Pancreas (tissue), 10 donors: ENCODE measurements at regions not wholly inside any gene's neighbourhood (a gene's known extent, or its start where the extent isn't known, plus 50 kb on each side); places are given as distances from the start of the nearest gene placed in this dataset.

ENCODE experiments used
- ATAC-seq, 4 donors: fragments of 200-7000 bp; cut with Tn5 transposase; one replicate each; pipeline versions ENCODE4 v1.8.0 to v1.9.1; 2020; ENCODE audit warnings: mild to moderate bottlenecking in 4 of 4, moderate library complexity in 4 of 4
- DNase-seq, 6 donors: peaks; one replicate each; pipeline ENCODE4 v3.0.0-alpha.2; 2020
- FAIRE-seq: peaks from 2 replicates; lab custom pipeline; 2012; peaks lifted over from hg19 to GRCh38; lab: Jason Lieb, UNC
- H3K27ac ChIP-seq, 4 donors: fragments of 200-600 bp; sonication (generic); 1 replicate in 3 of 4; 2 replicates in 1 of 4; pipeline versions ENCODE4 v1.5.0 to v1.8.0; 2020
- H3K27me3 ChIP-seq, 4 donors: fragments of 200-600 bp; one replicate each; pipeline ENCODE4 v1.8.0; 2021
- H3K36me3 ChIP-seq, 3 donors: fragments of 200-600 bp; sonication (generic) in 1 of 3; one replicate each; pipeline versions ENCODE4 v1.5.0 to v1.8.0; 2020 to 2021
- H3K4me1 ChIP-seq, 3 donors: fragments of 200-600 bp; one replicate each; pipeline ENCODE4 v1.8.0; 2021
- H3K4me3 ChIP-seq, 4 donors: fragments of 200-600 bp; sonication (generic) in 2 of 4; one replicate each; pipeline versions ENCODE4 v1.5.0 to v1.8.0; 2020 to 2021
- H3K9me3 ChIP-seq, 4 donors: fragments of 200-600 bp; one replicate each; pipeline ENCODE4 v1.8.0; 2021
- WGBS, 2 donors: extraction: QIAGEN DNeasy Blood & Tissue Kit; methylation state at CpG; one replicate each; pipeline ENCODE4 v1.1.7; 2013; 5-methylcytosine and 5-hydroxymethylcytosine counted together
- intact Hi-C, 3 donors: fragments of 100-400 bp; cut with DNase I; formaldehyde crosslinking; loops; one replicate each; pipeline versions ENCODE4 v1.11.1 to v1.14.2; 2022
- TF ChIP-seq, protein P1 (sequence below), 4 donors: fragments of 200-600 bp; sonication (generic) in 3 of 4; IDR thresholded peaks; one replicate each; pipeline versions ENCODE4 v1.5.0 to v1.8.0; 2021; ENCODE audit warnings: antibody characterized with exemption in 4 of 4
- donor health status: healthy with polysubstance abuse.
- donor health status: DM: no; HTN: no; CAD: no; lungs with moderate emphysema.
- donor health status: DM: no; HTN: no; CAD: no.
- donor health status: control.
- donor health status: control.
- donor health status: Bipolar disorder and iron deficiency.
- donor health status: DM: yes; HTN: yes; CAD: no.
- donor health status: DM: no; HTN: no; CAD: no.
- donor health status: DM: no; HTN: no; CAD: no.
- donor health status: DM: yes; HTN: yes; CAD: no.

DNA sequence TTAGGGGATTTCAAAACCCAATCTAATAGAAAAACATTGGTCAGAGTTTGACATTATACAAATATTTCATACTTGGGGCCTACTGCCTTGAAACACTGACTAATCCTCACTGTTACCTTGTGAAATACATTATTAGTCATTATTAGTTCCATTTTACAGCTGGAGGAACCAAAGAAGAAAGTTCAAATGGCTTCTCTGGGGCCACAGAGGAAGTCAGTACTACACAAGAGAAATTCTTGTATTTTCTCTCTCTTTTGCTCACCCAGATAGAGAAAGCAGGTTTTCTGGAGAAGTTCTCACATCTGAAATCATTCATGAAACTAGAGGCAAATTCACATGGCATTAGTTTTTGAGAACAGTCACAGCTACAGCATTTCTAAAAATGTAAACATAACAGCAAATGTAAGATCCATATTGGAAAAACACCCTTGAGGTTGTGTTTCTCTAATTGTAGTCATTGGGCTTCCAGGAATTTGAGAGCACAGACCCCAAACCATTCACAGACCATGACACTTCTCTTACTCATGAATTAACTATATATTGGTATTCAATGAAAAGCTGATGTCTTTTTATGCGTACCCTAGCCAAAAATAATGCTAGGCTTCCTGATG is 83.0 kb downstream of the LLPH start:
- no peaks in the 10 kb centered on the region for H3K36me3 ChIP-seq
- WGBS, 2 donors = 90 to 100% methylated on average over 1 of the region's 1 CpG
- TF ChIP-seq, protein P1, sequence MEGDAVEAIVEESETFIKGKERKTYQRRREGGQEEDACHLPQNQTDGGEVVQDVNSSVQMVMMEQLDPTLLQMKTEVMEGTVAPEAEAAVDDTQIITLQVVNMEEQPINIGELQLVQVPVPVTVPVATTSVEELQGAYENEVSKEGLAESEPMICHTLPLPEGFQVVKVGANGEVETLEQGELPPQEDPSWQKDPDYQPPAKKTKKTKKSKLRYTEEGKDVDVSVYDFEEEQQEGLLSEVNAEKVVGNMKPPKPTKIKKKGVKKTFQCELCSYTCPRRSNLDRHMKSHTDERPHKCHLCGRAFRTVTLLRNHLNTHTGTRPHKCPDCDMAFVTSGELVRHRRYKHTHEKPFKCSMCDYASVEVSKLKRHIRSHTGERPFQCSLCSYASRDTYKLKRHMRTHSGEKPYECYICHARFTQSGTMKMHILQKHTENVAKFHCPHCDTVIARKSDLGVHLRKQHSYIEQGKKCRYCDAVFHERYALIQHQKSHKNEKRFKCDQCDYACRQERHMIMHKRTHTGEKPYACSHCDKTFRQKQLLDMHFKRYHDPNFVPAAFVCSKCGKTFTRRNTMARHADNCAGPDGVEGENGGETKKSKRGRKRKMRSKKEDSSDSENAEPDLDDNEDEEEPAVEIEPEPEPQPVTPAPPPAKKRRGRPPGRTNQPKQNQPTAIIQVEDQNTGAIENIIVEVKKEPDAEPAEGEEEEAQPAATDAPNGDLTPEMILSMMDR (IDR thresholded peaks at IDR 0.05) = no peak
- FAIRE-seq = no peak
- DNase-seq = no peak
- H3K27ac ChIP-seq = no peak overlapping the region
- H3K9me3 ChIP-seq = no peaks in the 10 kb centered on the region
- ATAC-seq = no peak
- H3K4me1 ChIP-seq = no peaks in the 10 kb centered on the region
- H3K4me3 ChIP-seq = no peak overlapping the region
- peaks cover 0 to 5% (median 2%) of the 10 kb centered on the region in 4 donors for H3K27me3 ChIP-seq
- intact Hi-C loops = no loop called here

DNA sequence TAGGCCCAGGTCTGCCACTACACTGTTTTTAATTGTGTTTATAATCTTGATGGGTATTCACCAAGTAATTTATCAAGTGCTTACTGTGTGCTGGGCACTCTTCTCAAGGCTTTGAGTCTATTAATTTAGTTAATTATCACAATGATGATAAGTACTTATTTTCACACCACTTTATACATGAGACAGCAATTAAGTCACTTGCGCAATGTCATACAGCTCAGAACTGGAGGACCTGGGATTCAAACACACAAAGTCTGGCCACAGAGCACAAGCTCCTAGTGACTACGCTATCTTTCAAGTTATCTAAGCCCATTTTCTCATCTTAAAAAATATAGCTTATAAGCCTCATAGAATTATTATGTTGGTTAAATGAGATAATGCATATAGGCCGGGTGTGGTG is 85.0 kb downstream of the LLPH start:
- H3K9me3 ChIP-seq = no peaks in the 10 kb centered on the region
- H3K27ac ChIP-seq = no peak overlapping the region
- ATAC-seq = no peak
- H3K4me3 ChIP-seq = no peak overlapping the region
- no peak for FAIRE-seq
- H3K4me1 ChIP-seq = no peaks in the 10 kb centered on the region
- 90 to 100% methylated on average over 3 of the region's 3 CpGs for WGBS, 2 donors
- TF ChIP-seq, protein P1 (IDR thresholded peaks at IDR 0.05) = no peak
- no peak for DNase-seq
- intact Hi-C loops = no loop called here
- H3K27me3 ChIP-seq = no peaks in the 10 kb centered on the region
- no peaks in the 10 kb centered on the region for H3K36me3 ChIP-seq

DNA sequence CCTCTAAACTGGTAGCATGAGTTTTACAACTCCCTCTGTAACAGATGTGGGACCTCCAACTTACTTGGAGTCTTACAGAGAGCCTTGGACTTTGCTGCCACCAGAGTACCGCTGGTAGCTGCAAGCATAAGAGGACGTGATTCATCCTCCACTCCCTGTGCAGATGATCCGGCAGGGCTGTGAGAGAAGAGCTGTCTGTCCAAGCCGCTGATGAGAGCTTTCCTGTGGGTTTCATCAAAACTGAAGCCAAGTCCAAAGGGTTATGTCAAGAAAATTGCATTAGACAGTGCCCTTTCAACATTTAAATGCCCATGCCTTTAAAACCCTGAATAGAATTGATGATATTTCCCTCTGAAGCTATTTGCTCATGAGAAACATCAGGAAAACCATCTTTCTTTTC is 85.8 kb downstream of the LLPH start:
- intact Hi-C loops = no loop called here
- WGBS, 2 donors = 79 to 81% methylated on average over 4 of the region's 4 CpGs
- no peak overlapping the region for H3K27ac ChIP-seq
- no peaks in the 10 kb centered on the region for H3K9me3 ChIP-seq
- no peak for DNase-seq
- ATAC-seq = no peak
- TF ChIP-seq, protein P1 (IDR thresholded peaks at IDR 0.05) = no peak
- FAIRE-seq = no peak
- H3K4me3 ChIP-seq = no peak overlapping the region
- H3K36me3 ChIP-seq = no peaks in the 10 kb centered on the region
- no peaks in the 10 kb centered on the region for H3K4me1 ChIP-seq
- no peaks in the 10 kb centered on the region for H3K27me3 ChIP-seq

DNA sequence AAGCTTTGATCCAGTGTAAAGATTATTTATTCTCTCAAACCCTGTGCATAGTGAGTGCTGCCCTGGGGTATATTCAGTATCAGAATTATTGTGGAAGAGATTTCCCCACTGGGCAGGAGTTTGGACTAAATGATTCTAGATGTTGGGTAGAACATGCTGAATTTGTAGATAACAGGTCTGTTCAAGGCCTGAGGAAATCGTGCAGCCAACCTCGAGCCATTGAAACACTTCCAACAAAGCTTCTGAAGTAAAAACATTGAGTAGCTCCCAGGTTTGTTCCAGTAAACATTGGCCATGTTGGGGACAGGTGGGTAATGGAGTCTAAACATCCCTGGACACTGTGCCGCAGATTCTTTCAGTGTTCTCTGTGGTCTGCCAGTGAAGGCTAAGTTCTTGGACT is 87.5 kb downstream of the LLPH start:
- no peak overlapping the region for H3K4me3 ChIP-seq
- H3K27ac ChIP-seq = no peak overlapping the region
- ATAC-seq = no peak
- intact Hi-C loops = no loop called here
- no peaks in the 10 kb centered on the region for H3K4me1 ChIP-seq
- DNase-seq = no peak
- FAIRE-seq = no peak
- TF ChIP-seq, protein P1 (IDR thresholded peaks at IDR 0.05) = no peak
- 42 to 45% methylated on average over 3 of the region's 3 CpGs for WGBS, 2 donors
- H3K9me3 ChIP-seq = no peaks in the 10 kb centered on the region
- H3K27me3 ChIP-seq = no peaks in the 10 kb centered on the region
- H3K36me3 ChIP-seq = no peaks in the 10 kb centered on the region

DNA sequence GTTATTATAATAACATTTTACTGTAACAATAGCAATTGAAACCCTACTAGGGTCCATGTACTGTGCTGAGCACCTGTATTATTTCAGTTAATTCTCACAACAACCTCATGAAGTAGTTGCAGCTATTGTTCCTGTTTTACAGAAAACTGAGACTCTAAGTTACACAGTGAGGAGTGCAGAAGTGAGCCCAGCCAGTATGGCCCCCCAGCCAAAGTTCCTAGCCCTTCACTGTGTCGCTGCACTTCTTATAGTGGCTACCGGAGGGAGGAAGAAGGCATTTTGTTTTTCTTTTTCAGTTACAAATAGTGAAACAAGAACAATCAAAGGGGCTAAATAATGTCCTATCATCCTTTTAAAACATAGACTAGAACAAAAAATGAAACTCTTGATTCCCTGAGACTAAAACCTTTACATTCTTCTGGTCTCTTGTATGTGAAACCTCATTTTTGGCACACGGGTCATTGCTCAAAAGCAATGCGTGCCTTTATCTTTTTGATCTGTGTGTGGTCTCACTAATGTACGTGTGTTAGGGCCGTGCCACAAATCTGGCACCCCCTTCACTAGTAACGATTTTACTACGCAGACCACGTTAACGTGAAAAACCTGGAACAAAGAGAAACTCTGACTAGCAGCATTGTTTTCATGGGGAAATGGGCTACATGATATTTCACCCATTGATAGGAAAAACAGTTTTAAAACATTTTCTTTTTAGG is 88.7 kb downstream of the LLPH start:
- FAIRE-seq = no peak
- no peaks in the 10 kb centered on the region for H3K4me1 ChIP-seq
- intact Hi-C loops = no loop called here
- H3K27ac ChIP-seq = no peak overlapping the region
- ATAC-seq = no peak
- no peaks in the 10 kb centered on the region for H3K27me3 ChIP-seq
- no peak for DNase-seq
- TF ChIP-seq, protein P1 (IDR thresholded peaks at IDR 0.05) = no peak
- 79 to 86% methylated on average over 10 of the region's 10 CpGs for WGBS, 2 donors
- no peaks in the 10 kb centered on the region for H3K9me3 ChIP-seq
- no peaks in the 10 kb centered on the region for H3K36me3 ChIP-seq
- no peak overlapping the region for H3K4me3 ChIP-seq
